CD4-positive, alpha-beta T cell treated with Interferon alpha-2 for 1 hour (primary cell): ENCODE measurements at regions not wholly inside any gene's neighbourhood (a gene's known extent, or its start where the extent isn't known, plus 50 kb on each side); places are given as distances from the start of the nearest gene placed in this dataset.
"Not testable (repeated sequence)": the region's sequence is repeated elsewhere in the genome, so short reads cannot be mapped to it uniquely, and the experiment has no call there.

ENCODE experiments used
- DNase-seq, 2 donors: peaks; one replicate each; pipeline ENCODE4 v3.0.0-alpha.2; 2020 to 2022

GRCh38 chr14:56422703-56423213 lies 156.8 kb upstream of the TMEM260 start:
- peak; percentile 3 to 27 for DNase-seq

- DNase-seq: no peak
These were observed 156.1 kb upstream of the TMEM260 start for GRCh38 chr14:56423544-56423943.

- DNase-seq: no peak
These were observed 148.6 kb upstream of the TMEM260 start for GRCh38 chr14:56431013-56431412.

GRCh38 chr14:56449670-56450213 lies 129.9 kb upstream of the TMEM260 start:
- DNase-seq: no peak

GRCh38 chr14:56452940-56453339 lies 126.7 kb upstream of the TMEM260 start:
- no peak for DNase-seq

- DNase-seq: not testable (repeated sequence)
These were observed 124.9 kb upstream of the TMEM260 start for GRCh38 chr14:56454680-56455079.

GRCh38 chr14:56460469-56460868 lies 119.1 kb upstream of the TMEM260 start:
- DNase-seq: no peak

- no peak for DNase-seq
These were observed 118.0 kb upstream of the TMEM260 start for GRCh38 chr14:56461276-56462275.

GRCh38 chr14:56463271-56463890 lies 116.2 kb upstream of the TMEM260 start:
- DNase-seq: no peak

- no peak for DNase-seq
These were observed 108.5 kb upstream of the TMEM260 start for GRCh38 chr14:56471056-56471455.

- peak in 1 of 2 donors; percentile 55 for DNase-seq
These were observed 105.1 kb upstream of the TMEM260 start for GRCh38 chr14:56474419-56475022.

- no peak for DNase-seq
These were observed 97.2 kb upstream of the TMEM260 start for GRCh38 chr14:56482310-56482911.

- DNase-seq: no peak
These were observed 92.4 kb upstream of the TMEM260 start for GRCh38 chr14:56487090-56487667.

- no peak for DNase-seq
These were observed 91.8 kb upstream of the TMEM260 start for GRCh38 chr14:56487761-56488160.

GRCh38 chr14:56488306-56488705 lies 91.3 kb upstream of the TMEM260 start:
- no peak for DNase-seq

GRCh38 chr14:56490379-56490778 lies 89.2 kb upstream of the TMEM260 start:
- peak in 1 of 2 donors; percentile 43 for DNase-seq

- peak; percentile 6 to 37 for DNase-seq
These were observed 88.0 kb upstream of the TMEM260 start for GRCh38 chr14:56491299-56492285.

- DNase-seq: no peak
These were observed 85.4 kb upstream of the TMEM260 start for GRCh38 chr14:56494167-56494566.

GRCh38 chr14:56498112-56498511 lies 81.5 kb upstream of the TMEM260 start:
- no peak for DNase-seq

- no peak for DNase-seq
These were observed 77.6 kb upstream of the TMEM260 start for GRCh38 chr14:56501909-56502530.
